ENCODE measurements at regions not wholly inside any gene's neighbourhood (a gene's known extent, or its start where the extent isn't known, plus 50 kb on each side); places are given as distances from the start of the nearest gene placed in this dataset.

DNA sequence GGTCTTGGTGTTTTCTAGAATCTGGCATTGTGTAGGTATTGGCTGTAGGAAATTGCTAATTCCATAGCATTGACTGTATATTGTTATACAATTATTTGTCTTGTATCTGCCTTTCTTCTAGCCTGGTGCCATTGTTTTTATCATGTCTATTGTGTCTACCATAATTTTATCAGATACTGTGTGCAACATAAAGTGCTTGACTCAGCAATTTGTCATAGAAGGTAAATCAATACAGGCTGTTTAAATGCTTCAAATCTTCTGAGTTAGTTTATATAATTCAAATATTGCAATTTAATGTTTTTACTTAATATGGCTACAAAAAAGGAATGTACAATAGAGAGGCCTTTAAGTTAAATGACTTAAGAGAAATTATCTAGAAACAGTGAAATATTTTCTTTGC is 263.3 kb upstream of the UGT8 start:
- Histone ChIP-seq H3K27me3 (ENCODE audit: low read depth) (no peaks in the 10 kb centered on the region), H3K4me3 (no peak overlapping the region), H3K27ac (replicated peaks) (no peak overlapping the region), H3K36me3 (no peaks in the 10 kb centered on the region), H3K4me1 (no peaks in the 10 kb centered on the region), H3K9me3 (replicated peaks) (peaks cover 3% of the 10 kb centered on the region)
- TF ChIP-seq, protein P1, sequence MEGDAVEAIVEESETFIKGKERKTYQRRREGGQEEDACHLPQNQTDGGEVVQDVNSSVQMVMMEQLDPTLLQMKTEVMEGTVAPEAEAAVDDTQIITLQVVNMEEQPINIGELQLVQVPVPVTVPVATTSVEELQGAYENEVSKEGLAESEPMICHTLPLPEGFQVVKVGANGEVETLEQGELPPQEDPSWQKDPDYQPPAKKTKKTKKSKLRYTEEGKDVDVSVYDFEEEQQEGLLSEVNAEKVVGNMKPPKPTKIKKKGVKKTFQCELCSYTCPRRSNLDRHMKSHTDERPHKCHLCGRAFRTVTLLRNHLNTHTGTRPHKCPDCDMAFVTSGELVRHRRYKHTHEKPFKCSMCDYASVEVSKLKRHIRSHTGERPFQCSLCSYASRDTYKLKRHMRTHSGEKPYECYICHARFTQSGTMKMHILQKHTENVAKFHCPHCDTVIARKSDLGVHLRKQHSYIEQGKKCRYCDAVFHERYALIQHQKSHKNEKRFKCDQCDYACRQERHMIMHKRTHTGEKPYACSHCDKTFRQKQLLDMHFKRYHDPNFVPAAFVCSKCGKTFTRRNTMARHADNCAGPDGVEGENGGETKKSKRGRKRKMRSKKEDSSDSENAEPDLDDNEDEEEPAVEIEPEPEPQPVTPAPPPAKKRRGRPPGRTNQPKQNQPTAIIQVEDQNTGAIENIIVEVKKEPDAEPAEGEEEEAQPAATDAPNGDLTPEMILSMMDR (IDR thresholded peaks at IDR 0.05; ENCODE audit: borderline replicate concordance), result no peak
- no peak for DNase-seq
- intact Hi-C loops (cut with micrococcal nuclease), result no loop called here

DNA sequence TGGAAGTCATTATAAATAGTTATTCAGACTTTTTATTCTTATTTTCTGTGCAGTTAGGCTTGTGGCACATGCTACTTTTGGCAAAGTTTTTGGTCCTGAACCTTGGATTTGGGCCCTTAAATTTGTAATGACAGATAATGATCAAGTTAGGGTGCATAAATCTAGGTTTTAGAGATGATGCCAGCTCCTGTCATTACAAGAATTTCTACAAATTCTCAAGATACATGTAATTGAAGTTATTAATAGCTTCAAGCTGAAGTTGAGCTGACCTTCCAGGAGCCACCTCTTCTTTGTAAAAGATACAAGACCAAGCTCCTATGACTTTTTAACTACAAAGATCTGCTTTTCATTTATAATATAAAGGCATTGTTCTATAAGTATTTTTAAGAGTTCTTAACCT is 255.6 kb upstream of the UGT8 start:
- no peaks in the 10 kb centered on the region for H3K27me3 ChIP-seq (ENCODE audit: low read depth)
- TF ChIP-seq, protein P1 (IDR thresholded peaks at IDR 0.05; ENCODE audit: borderline replicate concordance), result no peak
- no peaks in the 10 kb centered on the region for H3K4me1 ChIP-seq
- H3K36me3 ChIP-seq, result no peaks in the 10 kb centered on the region
- H3K27ac ChIP-seq (replicated peaks), result no peak overlapping the region
- H3K4me3 ChIP-seq, result no peak overlapping the region
- H3K9me3 ChIP-seq (replicated peaks), result no peaks in the 10 kb centered on the region
- intact Hi-C loops (cut with micrococcal nuclease), result no loop called here
- no peak for DNase-seq

DNA sequence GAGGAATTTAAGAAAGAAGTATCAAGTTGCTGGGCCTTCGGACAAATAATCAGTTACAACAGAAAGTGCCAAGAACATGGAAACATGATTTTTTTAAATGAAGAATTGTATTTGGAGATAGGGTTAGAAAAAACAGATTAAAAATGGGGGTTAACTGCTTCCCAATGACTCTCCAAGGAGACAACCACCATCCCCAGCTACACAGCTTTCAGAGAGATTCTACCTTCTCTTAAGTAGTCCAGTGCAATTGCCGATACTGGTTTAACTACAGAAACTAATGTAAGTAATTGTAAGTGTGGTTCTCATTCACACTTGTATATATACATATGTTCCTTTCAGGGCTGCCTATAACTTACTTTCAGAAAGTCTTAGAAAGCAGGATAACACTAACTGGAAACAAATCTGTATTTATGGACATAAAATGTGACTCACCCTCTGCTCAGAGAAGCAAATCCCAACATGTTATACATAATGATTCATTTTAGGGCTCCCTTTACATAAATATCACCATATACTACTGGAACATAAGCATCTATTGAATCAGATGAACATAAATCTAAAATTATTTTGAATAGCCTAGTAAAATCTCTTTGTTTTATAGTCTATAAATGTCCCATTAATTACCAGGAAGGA is 248.9 kb upstream of the UGT8 start:
- Histone ChIP-seq H3K4me1 (no peaks in the 10 kb centered on the region), H3K27ac (replicated peaks) (no peak overlapping the region), H3K4me3 (no peak overlapping the region), H3K27me3 (ENCODE audit: low read depth) (no peaks in the 10 kb centered on the region), H3K36me3 (no peaks in the 10 kb centered on the region), H3K9me3 (replicated peaks) (peaks cover 12% of the 10 kb centered on the region)
- no peak for DNase-seq
- TF ChIP-seq, protein P1 (IDR thresholded peaks at IDR 0.05; ENCODE audit: borderline replicate concordance), result no peak
- intact Hi-C loops (cut with micrococcal nuclease), result no loop called here

DNA sequence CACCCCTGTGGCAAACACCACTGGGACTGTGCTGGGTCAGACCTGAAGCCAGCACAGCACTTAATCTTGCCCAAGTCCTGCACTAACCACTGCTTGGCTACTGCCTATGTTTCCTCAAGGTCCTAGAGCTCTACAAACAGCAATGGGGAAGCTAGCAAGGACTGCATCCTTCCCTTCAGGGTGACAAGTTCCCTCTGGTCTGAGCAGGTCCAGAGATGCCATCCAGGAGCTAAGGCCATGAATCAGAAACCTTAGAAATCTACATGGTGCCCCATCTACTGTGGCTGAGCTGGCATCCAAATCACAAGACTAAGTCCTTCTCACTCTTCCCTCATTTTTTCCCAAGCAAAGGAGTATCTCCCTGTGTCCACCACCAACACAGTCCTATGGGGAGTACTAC is 239.7 kb upstream of the UGT8 start:
- H3K27me3 ChIP-seq (ENCODE audit: low read depth), result no peaks in the 10 kb centered on the region
- no peak for DNase-seq
- H3K36me3 ChIP-seq, result no peaks in the 10 kb centered on the region
- TF ChIP-seq, protein P1 (IDR thresholded peaks at IDR 0.05; ENCODE audit: borderline replicate concordance), result no peak
- H3K4me3 ChIP-seq, result no peak overlapping the region
- no peaks in the 10 kb centered on the region for H3K9me3 ChIP-seq (replicated peaks)
- no peak overlapping the region for H3K27ac ChIP-seq (replicated peaks)
- intact Hi-C loops (cut with micrococcal nuclease), result no loop called here
- H3K4me1 ChIP-seq, result no peaks in the 10 kb centered on the region

DNA sequence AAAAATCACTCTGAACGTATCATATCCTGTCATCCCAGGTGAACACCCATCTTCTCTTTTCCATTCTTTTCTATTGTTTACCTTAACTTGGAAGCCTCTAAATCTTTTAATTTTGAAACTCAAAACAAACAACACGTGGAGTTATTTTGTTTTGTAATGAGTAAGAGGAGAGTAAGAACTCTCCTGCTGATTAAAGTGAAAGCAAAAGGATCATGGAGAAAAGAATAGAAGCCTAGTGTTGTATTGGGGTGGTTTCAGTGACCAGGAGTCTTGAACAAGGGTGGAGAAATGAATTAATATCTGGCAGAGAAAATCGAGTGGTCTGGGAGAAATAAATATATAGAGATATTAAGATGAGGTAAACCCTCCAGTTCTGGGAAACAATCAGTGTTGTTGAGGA is 237.4 kb upstream of the UGT8 start:
- no peak for DNase-seq
- Histone ChIP-seq H3K27ac (replicated peaks) (no peak overlapping the region), H3K27me3 (ENCODE audit: low read depth) (no peaks in the 10 kb centered on the region), H3K4me3 (no peak overlapping the region), H3K9me3 (replicated peaks) (no peaks in the 10 kb centered on the region), H3K36me3 (no peaks in the 10 kb centered on the region), H3K4me1 (peaks cover 7% of the 10 kb centered on the region)
- TF ChIP-seq, protein P1 (IDR thresholded peaks at IDR 0.05; ENCODE audit: borderline replicate concordance), result no peak
- intact Hi-C loops (cut with micrococcal nuclease), result no loop called here
